K562 (cell line): ENCODE measurements at regions not wholly inside any gene's neighbourhood (a gene's known extent, or its start where the extent isn't known, plus 50 kb on each side); places are given as distances from the start of the nearest gene placed in this dataset.

Experiments
- ATAC-seq: fragments of 200-7000 bp; cut with Tn5 transposase; 3 replicates; pipeline ENCODE4 v1.9.1; 2020; ENCODE audit warnings: moderate library complexity
- BruUV-seq: library from RNA; stranded (reverse); fragments of 400-500 nt; replicated peaks from 2 replicates; lab custom pipeline; 2021; lab: Mats Ljungman, UMichigan
- CTCF ChIA-PET: fragments of 300-600 bp; formaldehyde crosslinking; extraction: SDS; loops from one replicate; lab custom pipeline; 2021; ENCODE audit warnings: low intra/inter-chr PET ratio; lab: Yijun Ruan, JAX
- POLR2A ChIA-PET: fragments of 300-600, 350-650 bp; sonication (Branson Sonifier 250); formaldehyde crosslinking; extraction: SDS; loops from one replicate; lab custom pipeline; 2021; ENCODE audit warnings: antibody characterized with exemption, inconsistent platforms; lab: Yijun Ruan, JAX
- DNase-seq, 4 experiments: peaks; one replicate each; pipeline versions ENCODE4 v3.0.0 to v3.0.0-alpha.2; 2011 to 2018; ENCODE audit warnings: low spot score in 3 of 4, mixed read lengths in 3 of 4; ENCODE audit errors: extremely low read depth in 1 of 4
- FAIRE-seq: peaks from 2 replicates; lab custom pipeline; 2011; peaks lifted over from hg19 to GRCh38; lab: Jason Lieb, UNC
- H2AFZ ChIP-seq: 2 replicates; pipeline ENCODE4 v1.6.0; 2011; ENCODE audit warnings: low read depth, low read length, control low read depth, inconsistent platforms
- H3K27ac ChIP-seq: fragments of 200-600 bp; 3 replicates; pipeline ENCODE4 v1.8.0; 2011; ENCODE audit warnings: low read depth, mild to moderate bottlenecking, control low read depth, inconsistent platforms, low read length, moderate library complexity, mixed read lengths; ENCODE audit errors: extremely low read depth
- H3K27me3 ChIP-seq, 2 experiments: fragments of 300-600 bp in 1 of 2; 2 replicates in 1 of 2; 3 replicates in 1 of 2; pipeline versions ENCODE4 v1.6.0 to v1.8.0; 2011; ENCODE audit warnings: inconsistent platforms in 2 of 2, low read length in 2 of 2, mild to moderate bottlenecking in 1 of 2, mixed read lengths in 1 of 2, moderate library complexity in 1 of 2; ENCODE audit not compliant: control insufficient read depth in 2 of 2, insufficient read depth in 2 of 2
- H3K36me3 ChIP-seq: fragments of 300-600 bp; 3 replicates; pipeline ENCODE4 v1.8.0; 2011; ENCODE audit warnings: mild to moderate bottlenecking, low read length, inconsistent platforms; ENCODE audit not compliant: control insufficient read depth, insufficient read depth
- H3K4me1 ChIP-seq, 2 experiments: fragments of 200-600 bp in 1 of 2; replicated peaks in 1 of 2; 2 replicates in 1 of 2; 3 replicates in 1 of 2; pipeline versions ENCODE4 v1.5.1 to v1.8.0; 2011; ENCODE audit warnings: inconsistent platforms in 2 of 2, low read length in 2 of 2, mild to moderate bottlenecking in 1 of 2, mixed read lengths in 1 of 2, moderate library complexity in 1 of 2; ENCODE audit not compliant: control insufficient read depth in 2 of 2, insufficient read depth in 2 of 2
- H3K4me2 ChIP-seq: 2 replicates; pipeline ENCODE4 v1.6.1; 2011; ENCODE audit warnings: low read length, control low read depth, inconsistent platforms, mixed read lengths; ENCODE audit not compliant: insufficient read depth
- H3K4me3 ChIP-seq: fragments of 200-600 bp; sonication (generic), shearing (Covaris generic); 2 replicates; pipeline ENCODE4 v1.5.1; 2016; ENCODE audit warnings: control low read depth, inconsistent platforms
- H3K79me2 ChIP-seq: fragments of 200-600 bp; 3 replicates; pipeline ENCODE4 v1.8.0; 2011; ENCODE audit warnings: low read length, inconsistent platforms; ENCODE audit not compliant: control insufficient read depth, insufficient read depth
- H3K9ac ChIP-seq, 2 experiments: 2 replicates each; pipeline versions ENCODE4 v1.6.0 to v1.6.1; 2011; ENCODE audit warnings: low read depth in 2 of 2, low read length in 2 of 2, control low read depth in 1 of 2, inconsistent platforms in 1 of 2, mild to moderate bottlenecking in 1 of 2, mixed read lengths in 1 of 2; ENCODE audit not compliant: insufficient read depth in 1 of 2
- H3K9me1 ChIP-seq: one replicate; pipeline ENCODE4 v1.6.0; 2011; ENCODE audit warnings: inconsistent platforms, mild to moderate bottlenecking, low read length, moderate library complexity; ENCODE audit not compliant: control insufficient read depth, insufficient read depth
- H3K9me3 ChIP-seq: replicated peaks from 2 replicates; pipeline ENCODE4 v1.5.1; 2011; ENCODE audit warnings: low read depth, low read length, inconsistent platforms; ENCODE audit not compliant: control insufficient read depth, insufficient read depth
- H4K20me1 ChIP-seq: replicated peaks from 2 replicates; pipeline ENCODE4 v1.6.1; 2011; ENCODE audit warnings: low read length, inconsistent platforms, mixed read lengths; ENCODE audit not compliant: control insufficient read depth, insufficient read depth
- HDAC6 ChIP-seq: IDR thresholded peaks from 2 replicates; pipeline ENCODE4 v1.6.1; 2012; ENCODE audit warnings: low read depth, mild to moderate bottlenecking, control low read depth, inconsistent platforms, low read length, moderate library complexity
- MIER1 ChIP-seq: fragments of 450-650 bp; IDR thresholded peaks from 2 replicates; pipeline ENCODE4 v1.6.1; 2016; ENCODE audit warnings: antibody characterized with exemption, mild to moderate bottlenecking, low read depth
- NEUROD1 ChIP-seq: fragments of 150-350 bp; IDR thresholded peaks from 2 replicates; pipeline ENCODE4 v1.6.1; 2014; ENCODE audit warnings: borderline replicate concordance, low read length, low read depth; ENCODE audit not compliant: partially characterized antibody
- REST ChIP-seq, 2 experiments: fragments of 450-650 bp; formaldehyde crosslinking in 1 of 2; IDR thresholded peaks; 2 replicates each; pipeline versions ENCODE4 v1.4.0 to v1.6.1; 2014 to 2020; ENCODE audit warnings: mild to moderate bottlenecking in 2 of 2, borderline replicate concordance in 1 of 2, low read depth in 1 of 2
- ZC3H4 ChIP-seq: sonication (generic); formaldehyde crosslinking; IDR thresholded peaks from 2 replicates; pipeline ENCODE4 v1.9.0; 2021; ENCODE audit warnings: missing genetic modification reagents, borderline replicate concordance
- WGBS: fragments of 100-300 bp; shearing (Covaris generic); methylation state at CpG from one replicate; pipeline ENCODE4 v1.1.6; 2016; ENCODE audit warnings: low coverage, mixed read lengths; ENCODE audit not compliant: insufficient coverage; ENCODE audit errors: missing lambda C conversion rate; 5-methylcytosine and 5-hydroxymethylcytosine counted together
- in situ Hi-C: fragments of 300-500 bp; cut with MboI; formaldehyde crosslinking; loops from 4 replicates; pipeline ENCODE4 v1.15.0; 2018; ENCODE audit warnings: inconsistent platforms, mixed read lengths
- intact Hi-C: fragments of 100-400 bp; cut with micrococcal nuclease; formaldehyde crosslinking; loops from 2 replicates; pipeline ENCODE4 v1.14.2; 2022

GRCh38 chr3:104960579-104960978 is 406.1 kb upstream of the ALCAM start:
- no peak overlapping the region for H3K4me2 ChIP-seq
- H3K27me3 ChIP-seq = no peaks in the 10 kb centered on the region
- no peaks in the 10 kb centered on the region for H3K79me2 ChIP-seq
- H3K9me1 ChIP-seq = no peaks in the 10 kb centered on the region
- ATAC-seq (no peak), DNase-seq (no peak), FAIRE-seq (no peak)
- H2AFZ ChIP-seq = no peak overlapping the region
- no peak overlapping the region for H3K27ac ChIP-seq
- H4K20me1 ChIP-seq = no peaks in the 10 kb centered on the region
- 4% methylated on average over 2 of the region's 2 CpGs for WGBS
- ChIA-PET POLR2A (no interaction called here), CTCF (no interaction called here)
- no peak overlapping the region for H3K9ac ChIP-seq
- H3K36me3 ChIP-seq = no peaks in the 10 kb centered on the region
- in situ Hi-C loops (no loop called here), intact Hi-C loops (no loop called here)
- H3K9me3 ChIP-seq = no peaks in the 10 kb centered on the region
- no peak overlapping the region for H3K4me3 ChIP-seq
- no peaks in the 10 kb centered on the region for H3K4me1 ChIP-seq
- no TSS peak for BruUV-seq
- TF ChIP-seq HDAC6 (no peak), NEUROD1 (no peak), ZC3H4 (CRISPR knock-in tag) (no peak), REST (IDR thresholded peaks at IDR 0.05; ENCODE audit: borderline replicate concordance) (no peak), REST (CRISPR knock-in tag; IDR thresholded peaks at IDR 0.05; ENCODE audit: low read depth) (no peak), MIER1 (no peak)
